ENCODE measurements at regions not wholly inside any gene's neighbourhood (a gene's known extent, or its start where the extent isn't known, plus 50 kb on each side); places are given as distances from the start of the nearest gene placed in this dataset.

DNA sequence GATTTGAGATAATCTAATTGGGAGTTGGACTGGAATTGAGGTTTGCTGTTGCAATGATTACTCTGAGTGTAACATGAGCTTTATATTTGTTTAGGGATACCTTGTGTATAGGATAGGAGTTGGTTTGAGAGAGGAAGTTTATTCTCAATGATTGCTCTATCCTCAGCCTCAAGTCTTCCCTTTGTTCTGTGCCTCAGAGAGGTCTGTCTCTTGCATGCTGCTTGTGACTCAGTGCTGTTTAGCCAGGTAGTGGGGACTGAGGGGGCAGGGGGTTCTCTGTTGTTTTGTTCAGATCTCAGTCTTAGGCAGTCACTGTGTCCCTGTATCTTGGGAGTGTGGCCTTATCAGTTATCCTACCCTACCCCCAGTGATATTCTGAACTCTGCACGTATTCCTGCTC lies 192.1 kb downstream of the SPATA31D1 start:
- peaks cover 10% of the 10 kb centered on the region for H3K4me1 ChIP-seq (ENCODE audit: insufficient read depth, low read length, poor library complexity, severe bottlenecking)
- no peaks in the 10 kb centered on the region for H3K27me3 ChIP-seq (ENCODE audit: insufficient read depth, low read length, poor library complexity, severe bottlenecking)
- H4K20me1 ChIP-seq (ENCODE audit: insufficient read depth, low read length, poor library complexity, severe bottlenecking): no peaks in the 10 kb centered on the region
- TF ChIP-seq CTCF (conservative IDR thresholded peaks at IDR 0.05; ENCODE audit: low read length): no peak
- TF ChIP-seq EZH2phosphoT487 (IDR thresholded peaks at IDR 0.05; ENCODE audit: borderline replicate concordance): no peak
- no peak overlapping the region for H3K4me3 ChIP-seq (ENCODE audit: low read length, poor library complexity, severe bottlenecking)
- no peaks in the 10 kb centered on the region for H3K36me3 ChIP-seq (ENCODE audit: insufficient read depth, low read length)
- no peaks in the 10 kb centered on the region for H3K9me3 ChIP-seq (ENCODE audit: insufficient read depth, low read depth, low read length)
- no peaks in the 10 kb centered on the region for H3K9me2 ChIP-seq (replicated peaks; ENCODE audit: low read depth, low read length)
- no peak overlapping the region for H3K9ac ChIP-seq (ENCODE audit: low read depth, low read length, poor library complexity, severe bottlenecking)
- no peaks in the 10 kb centered on the region for H3K79me2 ChIP-seq (ENCODE audit: insufficient read depth, low read length)
- H3K4me2 ChIP-seq (ENCODE audit: low read depth, low read length, poor library complexity, severe bottlenecking): no peak overlapping the region
- no peaks in the 10 kb centered on the region for H3F3A ChIP-seq (ENCODE audit: low read depth)
- H2AFZ ChIP-seq (ENCODE audit: low read length): no peak overlapping the region

GRCh38 chr9:82183181-82183860 lies 194.7 kb downstream of the SPATA31D1 start:
- no peak overlapping the region for H2AFZ ChIP-seq (ENCODE audit: low read length)
- no peaks in the 10 kb centered on the region for H4K20me1 ChIP-seq (ENCODE audit: insufficient read depth, low read length, poor library complexity, severe bottlenecking)
- H3K9me2 ChIP-seq (replicated peaks; ENCODE audit: low read depth, low read length): no peaks in the 10 kb centered on the region
- no peaks in the 10 kb centered on the region for H3K27me3 ChIP-seq (ENCODE audit: insufficient read depth, low read length, poor library complexity, severe bottlenecking)
- H3K9me3 ChIP-seq (ENCODE audit: insufficient read depth, low read depth, low read length): no peaks in the 10 kb centered on the region
- H3K4me1 ChIP-seq (ENCODE audit: insufficient read depth, low read length, poor library complexity, severe bottlenecking): peaks cover 10% of the 10 kb centered on the region
- no peaks in the 10 kb centered on the region for H3K79me2 ChIP-seq (ENCODE audit: insufficient read depth, low read length)
- H3K4me2 ChIP-seq (ENCODE audit: low read depth, low read length, poor library complexity, severe bottlenecking): no peak overlapping the region
- TF ChIP-seq CTCF (conservative IDR thresholded peaks at IDR 0.05; ENCODE audit: low read length) (no peak), EZH2phosphoT487 (IDR thresholded peaks at IDR 0.05; ENCODE audit: borderline replicate concordance) (no peak)
- no peaks in the 10 kb centered on the region for H3K36me3 ChIP-seq (ENCODE audit: insufficient read depth, low read length)
- no peak overlapping the region for H3K9ac ChIP-seq (ENCODE audit: low read depth, low read length, poor library complexity, severe bottlenecking)
- no peak overlapping the region for H3K4me3 ChIP-seq (ENCODE audit: low read length, poor library complexity, severe bottlenecking)
- no peaks in the 10 kb centered on the region for H3F3A ChIP-seq (ENCODE audit: low read depth)

- Histone ChIP-seq H3K4me2 (ENCODE audit: low read depth, low read length, poor library complexity, severe bottlenecking) (peak overlapping the region; percentile 25), H3F3A (ENCODE audit: low read depth) (no peaks in the 10 kb centered on the region), H3K4me3 (ENCODE audit: low read length, poor library complexity, severe bottlenecking) (no peak overlapping the region), H3K36me3 (ENCODE audit: insufficient read depth, low read length) (no peaks in the 10 kb centered on the region), H2AFZ (ENCODE audit: low read length) (no peak overlapping the region), H3K9ac (ENCODE audit: low read depth, low read length, poor library complexity, severe bottlenecking) (no peak overlapping the region), H3K27me3 (ENCODE audit: insufficient read depth, low read length, poor library complexity, severe bottlenecking) (no peaks in the 10 kb centered on the region), H3K9me2 (replicated peaks; ENCODE audit: low read depth, low read length) (no peaks in the 10 kb centered on the region), H4K20me1 (ENCODE audit: insufficient read depth, low read length, poor library complexity, severe bottlenecking) (no peaks in the 10 kb centered on the region), H3K9me3 (ENCODE audit: insufficient read depth, low read depth, low read length) (no peaks in the 10 kb centered on the region), H3K4me1 (ENCODE audit: insufficient read depth, low read length, poor library complexity, severe bottlenecking) (peaks cover 10% of the 10 kb centered on the region), H3K79me2 (ENCODE audit: insufficient read depth, low read length) (no peaks in the 10 kb centered on the region)
- TF ChIP-seq EZH2phosphoT487 (IDR thresholded peaks at IDR 0.05; ENCODE audit: borderline replicate concordance) (no peak), CTCF (conservative IDR thresholded peaks at IDR 0.05; ENCODE audit: low read length) (no peak)
Observed at GRCh38 chr9:82184524-82184923, 196.0 kb downstream of the SPATA31D1 start.

All from Loucy (cell line).